Neural cell (in vitro differentiated cells): ENCODE measurements at regions not wholly inside any gene's neighbourhood (a gene's known extent, or its start where the extent isn't known, plus 50 kb on each side); places are given as distances from the start of the nearest gene placed in this dataset.

Source experiments
- CTCF ChIP-seq: fragments of 450-650 bp; IDR thresholded peaks from 2 replicates; pipeline ENCODE4 v1.5.1; 2014; ENCODE audit warnings: antibody characterized with exemption, mild to moderate bottlenecking, moderate library complexity; ENCODE audit not compliant: poor library complexity, severe bottlenecking
- EZH2 ChIP-seq: fragments of 200-600, 300-800 bp; shearing (Covaris generic), sonication (generic); IDR thresholded peaks from 2 replicates; pipeline ENCODE4 v1.6.1; 2014; ENCODE audit warnings: antibody characterized with exemption, low read length, borderline replicate concordance, mild to moderate bottlenecking; ENCODE audit not compliant: insufficient read depth, poor library complexity, severe bottlenecking

GRCh38 chr10:124342136-124342820 lies 76.4 kb downstream of the OAT start:
- TF ChIP-seq CTCF (no peak), EZH2 (no peak)
